HG03378 (cell line): ENCODE measurements at regions not wholly inside any gene's neighbourhood (a gene's known extent, or its start where the extent isn't known, plus 50 kb on each side); places are given as distances from the start of the nearest gene placed in this dataset.
"Not testable (repeated sequence)": the region's sequence is repeated elsewhere in the genome, so short reads cannot be mapped to it uniquely, and the experiment has no call there.

Experiments used
- ATAC-seq: cut with Tn5 transposase; IDR thresholded peaks from one replicate; pipeline ENCODE4 v1.9.1; 2021; ENCODE audit warnings: mild to moderate bottlenecking, moderate library complexity; ENCODE audit not compliant: unreplicated experiment

GRCh38 chr20:47960769-47961541 is 175.7 kb upstream of the SULF2 start:
- no peak for ATAC-seq

GRCh38 chr20:47960277-47960676 is 175.0 kb upstream of the SULF2 start:
- ATAC-seq, result no peak

GRCh38 chr20:47957989-47958801 is 172.9 kb upstream of the SULF2 start:
- not testable (repeated sequence) for ATAC-seq

GRCh38 chr20:47957135-47957534 is 171.9 kb upstream of the SULF2 start:
- no peak for ATAC-seq

- ATAC-seq, result no peak
These were observed 171.2 kb upstream of the SULF2 start for GRCh38 chr20:47956268-47956995.

- no peak for ATAC-seq
These were observed 168.2 kb upstream of the SULF2 start for GRCh38 chr20:47953471-47953870.

GRCh38 chr20:47952023-47952564 is 166.8 kb upstream of the SULF2 start:
- ATAC-seq, result no peak

GRCh38 chr20:47951521-47951971 is 166.3 kb upstream of the SULF2 start:
- ATAC-seq, result no peak

GRCh38 chr20:47950913-47951283 is 165.6 kb upstream of the SULF2 start:
- ATAC-seq, result no peak

- ATAC-seq, result no peak
These were observed 165.0 kb upstream of the SULF2 start for GRCh38 chr20:47950124-47950912.

GRCh38 chr20:47949230-47949629 is 163.9 kb upstream of the SULF2 start:
- ATAC-seq, result no peak

GRCh38 chr20:47944682-47945081 is 159.4 kb upstream of the SULF2 start:
- ATAC-seq, result no peak

GRCh38 chr20:47941869-47942268 is 156.6 kb upstream of the SULF2 start:
- ATAC-seq, result no peak

- no peak for ATAC-seq
These were observed 155.0 kb upstream of the SULF2 start for GRCh38 chr20:47940101-47940813.

GRCh38 chr20:47936612-47937011 is 151.3 kb upstream of the SULF2 start:
- ATAC-seq, result no peak

GRCh38 chr20:47934761-47935160 is 149.5 kb upstream of the SULF2 start:
- no peak for ATAC-seq

- no peak for ATAC-seq
These were observed 146.2 kb upstream of the SULF2 start for GRCh38 chr20:47931443-47931842.

- ATAC-seq, result no peak
These were observed 145.7 kb upstream of the SULF2 start for GRCh38 chr20:47931002-47931401.

GRCh38 chr20:47929368-47930115 is 144.3 kb upstream of the SULF2 start:
- no peak for ATAC-seq
